DOHH2 (cell line): ENCODE measurements at regions not wholly inside any gene's neighbourhood (a gene's known extent, or its start where the extent isn't known, plus 50 kb on each side); places are given as distances from the start of the nearest gene placed in this dataset.

Source experiments
- H3F3A ChIP-seq: fragments of 200-600 bp; sonication (generic), shearing (Covaris generic); 2 replicates; pipeline ENCODE4 v1.6.0; 2016; ENCODE audit warnings: antibody characterized with exemption, mild to moderate bottlenecking; ENCODE audit not compliant: control insufficient read depth, insufficient read depth
- H3K27ac ChIP-seq: fragments of 200-600 bp; sonication (generic); 2 replicates; pipeline ENCODE4 v1.5.1; 2014; ENCODE audit warnings: low read depth, mild to moderate bottlenecking, low read length, moderate library complexity
- H3K27me3 ChIP-seq: fragments of 200-600 bp; sonication (generic); 2 replicates; pipeline ENCODE4 v1.6.1; 2014; ENCODE audit warnings: mild to moderate bottlenecking, low read length, mixed read lengths; ENCODE audit not compliant: control insufficient read depth
- H3K36me3 ChIP-seq: fragments of 200-600 bp; sonication (generic); 2 replicates; pipeline ENCODE4 v1.6.1; 2014; ENCODE audit warnings: mild to moderate bottlenecking, low read length, moderate library complexity, mixed read lengths; ENCODE audit not compliant: control insufficient read depth
- H3K4me1 ChIP-seq: fragments of 200-600 bp; sonication (generic); 2 replicates; pipeline ENCODE4 v1.6.1; 2014; ENCODE audit warnings: mild to moderate bottlenecking, low read length, mixed read lengths; ENCODE audit not compliant: control insufficient read depth
- H3K4me2 ChIP-seq: fragments of 200-600 bp; sonication (generic); 2 replicates; pipeline ENCODE4 v1.6.0; 2014; ENCODE audit warnings: mild to moderate bottlenecking, low read length, moderate library complexity
- H3K4me3 ChIP-seq: fragments of 200-600 bp; sonication (generic); 2 replicates; pipeline ENCODE4 v1.5.1; 2014; ENCODE audit warnings: mild to moderate bottlenecking, low read length, mixed read lengths
- H3K79me2 ChIP-seq: fragments of 200-600 bp; sonication (generic); 2 replicates; pipeline ENCODE4 v1.6.1; 2014; ENCODE audit warnings: mild to moderate bottlenecking, low read length, mixed read lengths; ENCODE audit not compliant: control insufficient read depth
- H3K9me2 ChIP-seq: fragments of 200-600 bp; sonication (generic); replicated peaks from 2 replicates; pipeline ENCODE4 v1.6.1; 2014; ENCODE audit warnings: mild to moderate bottlenecking, low read length, mixed read lengths; ENCODE audit not compliant: control insufficient read depth
- H3K9me3 ChIP-seq: fragments of 200-600 bp; sonication (generic); 2 replicates; pipeline ENCODE4 v1.6.1; 2014; ENCODE audit warnings: antibody characterized with exemption, low read length, mixed read lengths; ENCODE audit not compliant: control insufficient read depth, insufficient read depth
- H4K20me1 ChIP-seq: fragments of 200-600 bp; sonication (generic); 2 replicates; pipeline ENCODE4 v1.6.0; 2014; ENCODE audit warnings: low read depth, mild to moderate bottlenecking, antibody characterized with exemption, low read length, moderate library complexity; ENCODE audit not compliant: control insufficient read depth, insufficient read depth
- CTCF ChIP-seq: fragments of 200-600 bp; sonication (generic); IDR thresholded peaks from one replicate; pipeline ENCODE4 v1.5.1; 2014; ENCODE audit warnings: antibody characterized with exemption, mild to moderate bottlenecking, low read depth, low read length; ENCODE audit not compliant: poor library complexity, severe bottlenecking
- EZH2phosphoT487 ChIP-seq: fragments of 200-600 bp; sonication (generic); IDR thresholded peaks from 2 replicates; pipeline ENCODE4 v1.6.1; 2017; ENCODE audit warnings: borderline replicate concordance, mild to moderate bottlenecking, antibody characterized with exemption, low read length, moderate library complexity, mixed read lengths

- TF ChIP-seq CTCF (no peak), EZH2phosphoT487 (no peak)
- no peak overlapping the region for H3K4me2 ChIP-seq
- H3K9me3 ChIP-seq: no peaks in the 10 kb centered on the region
- no peaks in the 10 kb centered on the region for H3K4me1 ChIP-seq
- H3K27ac ChIP-seq: no peak overlapping the region
- no peaks in the 10 kb centered on the region for H3F3A ChIP-seq
- H3K79me2 ChIP-seq: no peaks in the 10 kb centered on the region
- H3K36me3 ChIP-seq: peaks cover 7% of the 10 kb centered on the region
- H3K9me2 ChIP-seq: no peaks in the 10 kb centered on the region
- no peak overlapping the region for H3K4me3 ChIP-seq
- H4K20me1 ChIP-seq: no peaks in the 10 kb centered on the region
- H3K27me3 ChIP-seq: no peaks in the 10 kb centered on the region
Observed at GRCh38 chr9:703392-703791, 138.1 kb upstream of the DMRT1 start.

- no peak overlapping the region for H3K4me3 ChIP-seq
- peaks cover 15% of the 10 kb centered on the region for H3K36me3 ChIP-seq
- no peak overlapping the region for H3K27ac ChIP-seq
- no peak overlapping the region for H3K4me2 ChIP-seq
- H3K9me3 ChIP-seq: no peaks in the 10 kb centered on the region
- TF ChIP-seq EZH2phosphoT487: no peak
- TF ChIP-seq CTCF: no peak
- H3F3A ChIP-seq: no peaks in the 10 kb centered on the region
- no peaks in the 10 kb centered on the region for H3K27me3 ChIP-seq
- H3K4me1 ChIP-seq: peaks cover 5% of the 10 kb centered on the region
- no peaks in the 10 kb centered on the region for H3K9me2 ChIP-seq
- no peaks in the 10 kb centered on the region for H4K20me1 ChIP-seq
- H3K79me2 ChIP-seq: no peaks in the 10 kb centered on the region
Observed at GRCh38 chr9:706073-706472, 135.4 kb upstream of the DMRT1 start.

- Histone ChIP-seq H3K36me3 (peaks cover 23% of the 10 kb centered on the region), H3K4me2 (no peak overlapping the region), H4K20me1 (no peaks in the 10 kb centered on the region), H3K27me3 (no peaks in the 10 kb centered on the region), H3K9me2 (no peaks in the 10 kb centered on the region), H3K79me2 (no peaks in the 10 kb centered on the region), H3K27ac (no peak overlapping the region), H3F3A (no peaks in the 10 kb centered on the region), H3K9me3 (no peaks in the 10 kb centered on the region), H3K4me1 (peaks cover 8% of the 10 kb centered on the region), H3K4me3 (no peak overlapping the region)
- TF ChIP-seq EZH2phosphoT487: no peak
- TF ChIP-seq CTCF: no peak
Observed at GRCh38 chr9:706606-707459, 134.7 kb upstream of the DMRT1 start.
